Right atrium auricular region (tissue), 2 donors: ENCODE measurements at regions not wholly inside any gene's neighbourhood (a gene's known extent, or its start where the extent isn't known, plus 50 kb on each side); places are given as distances from the start of the nearest gene placed in this dataset.

ENCODE experiments used
- DNase-seq: peaks from one replicate; pipeline ENCODE4 v3.0.0-alpha.2; 2019; ENCODE audit warnings: low spot score
- H3K27ac ChIP-seq, 2 donors: fragments of 200-600 bp; sonication (generic); 1 replicate in 1 of 2; 2 replicates in 1 of 2; pipeline ENCODE4 v1.5.1; 2016 to 2019
- H3K27me3 ChIP-seq, 2 donors: fragments of 200-600 bp; sonication (generic); one replicate each; pipeline versions ENCODE4 v1.5.1 to v1.6.0; 2017 to 2019
- H3K36me3 ChIP-seq: fragments of 200-600 bp; sonication (generic); one replicate; pipeline ENCODE4 v1.5.1; 2016
- H3K4me1 ChIP-seq, 2 donors: fragments of 200-600 bp; sonication (generic); one replicate each; pipeline versions ENCODE4 v1.5.1 to v1.6.0; 2017 to 2019
- H3K4me3 ChIP-seq, 2 donors: fragments of 200-600 bp; sonication (generic); 1 replicate in 1 of 2; 2 replicates in 1 of 2; pipeline ENCODE4 v1.5.1; 2017 to 2019; ENCODE audit warnings: mild to moderate bottlenecking in 1 of 2, moderate library complexity in 1 of 2
- H3K9me3 ChIP-seq, 2 donors: fragments of 200-600 bp; sonication (generic); one replicate each; pipeline ENCODE4 v1.5.1; 2019
- CTCF ChIP-seq, 2 donors: fragments of 200-600 bp; sonication (generic); IDR thresholded peaks; one replicate each; pipeline ENCODE4 v1.5.1; 2019; ENCODE audit warnings: antibody characterized with exemption in 2 of 2

- no peak overlapping the region for H3K27ac ChIP-seq
- DNase-seq: no peak
Measured at GRCh38 chr12:88781909-88782308, 201.6 kb upstream of the KITLG start.

GRCh38 chr12:88778064-88778463, 197.8 kb upstream of the KITLG start:
- Histone ChIP-seq H3K4me3 (no peak overlapping the region), H3K27me3 (no peaks in the 10 kb centered on the region), H3K36me3 (no peaks in the 10 kb centered on the region), H3K27ac (no peak overlapping the region), H3K4me1 (no peaks in the 10 kb centered on the region), H3K9me3 (no peaks in the 10 kb centered on the region)
- no peak for DNase-seq
- TF ChIP-seq CTCF (IDR thresholded peaks at IDR 0.05): no peak

More at GRCh38 chr12:88781909-88782308, 201.6 kb upstream of the KITLG start:
- TF ChIP-seq CTCF (IDR thresholded peaks at IDR 0.05): no peak
- Histone ChIP-seq H3K9me3 (no peaks in the 10 kb centered on the region), H3K36me3 (no peaks in the 10 kb centered on the region), H3K4me3 (no peak overlapping the region), H3K27me3 (no peaks in the 10 kb centered on the region), H3K4me1 (no peaks in the 10 kb centered on the region)

DNA sequence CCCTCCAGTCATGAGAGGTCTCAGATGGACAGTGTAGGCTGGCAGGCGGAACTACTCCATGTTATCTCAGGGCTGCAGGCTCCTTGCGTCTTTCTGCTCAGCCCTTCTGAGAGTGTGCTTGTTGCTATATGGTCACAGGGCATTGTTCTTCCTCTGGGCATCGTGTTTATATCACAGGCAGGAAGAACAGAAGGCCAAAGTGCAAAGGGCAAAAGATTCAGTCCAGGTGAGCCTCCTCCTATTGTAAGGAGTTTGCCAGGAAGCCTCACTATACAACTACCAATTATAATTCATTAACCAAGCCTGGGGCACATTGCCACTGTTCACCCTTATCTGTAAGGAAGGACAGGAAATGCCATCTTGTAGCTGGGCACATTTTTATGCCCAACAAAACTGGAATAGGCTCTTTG, 195.5 kb upstream of the KITLG start:
- DNase-seq: no peak
- H3K4me1 ChIP-seq: no peaks in the 10 kb centered on the region
- no peak overlapping the region for H3K4me3 ChIP-seq
- no peaks in the 10 kb centered on the region for H3K36me3 ChIP-seq
- H3K9me3 ChIP-seq: no peaks in the 10 kb centered on the region
- H3K27ac ChIP-seq: no peak overlapping the region
- TF ChIP-seq CTCF (IDR thresholded peaks at IDR 0.05): no peak
- no peaks in the 10 kb centered on the region for H3K27me3 ChIP-seq

GRCh38 chr12:88767699-88768098, 187.4 kb upstream of the KITLG start:
- Histone ChIP-seq H3K36me3 (no peaks in the 10 kb centered on the region), H3K4me1 (no peaks in the 10 kb centered on the region), H3K9me3 (no peaks in the 10 kb centered on the region), H3K27me3 (no peaks in the 10 kb centered on the region), H3K27ac (no peak overlapping the region), H3K4me3 (no peak overlapping the region)
- no peak for TF ChIP-seq CTCF (IDR thresholded peaks at IDR 0.05)
- no peak for DNase-seq

DNA sequence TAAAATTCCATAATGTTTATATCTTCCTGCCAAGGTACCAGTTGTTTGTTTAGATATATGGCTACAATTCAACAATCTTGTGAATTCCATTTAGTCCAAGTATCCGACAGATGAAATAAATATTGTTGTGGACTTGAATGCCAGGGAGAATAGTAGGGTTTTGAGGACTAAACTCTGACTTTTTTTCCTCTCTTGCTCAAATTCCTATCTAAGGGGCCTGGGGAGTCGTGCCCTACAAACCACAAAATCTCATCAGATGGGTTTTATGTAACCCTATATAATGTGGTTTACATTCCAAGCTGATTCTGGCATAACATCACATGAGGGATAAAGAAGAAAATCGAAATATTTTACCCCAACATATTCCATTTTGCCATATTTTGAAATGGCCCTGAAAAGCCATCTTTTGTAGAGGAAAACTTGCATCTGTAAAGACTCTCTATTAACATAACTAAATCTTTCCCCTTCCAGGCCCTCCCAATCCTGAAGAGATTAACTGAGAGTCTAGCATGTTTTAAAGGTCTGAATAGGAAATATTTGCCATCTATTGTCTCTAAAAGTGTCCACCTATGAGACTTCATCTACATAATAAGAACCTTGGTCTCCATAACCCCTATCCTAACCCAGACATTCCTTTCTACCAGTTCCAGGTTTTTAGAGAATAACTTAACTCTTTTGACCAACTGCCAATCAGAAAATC, 184.7 kb upstream of the KITLG start:
- H3K27ac ChIP-seq: no peak overlapping the region
- no peak overlapping the region for H3K4me3 ChIP-seq
- H3K36me3 ChIP-seq: no peaks in the 10 kb centered on the region
- TF ChIP-seq CTCF (IDR thresholded peaks at IDR 0.05): no peak
- H3K9me3 ChIP-seq: no peaks in the 10 kb centered on the region
- no peaks in the 10 kb centered on the region for H3K4me1 ChIP-seq
- no peaks in the 10 kb centered on the region for H3K27me3 ChIP-seq
- DNase-seq: no peak

GRCh38 chr12:88763536-88764100, 183.3 kb upstream of the KITLG start:
- no peaks in the 10 kb centered on the region for H3K27me3 ChIP-seq
- DNase-seq: no peak
- H3K4me1 ChIP-seq: no peaks in the 10 kb centered on the region
- H3K27ac ChIP-seq: no peak overlapping the region
- H3K36me3 ChIP-seq: no peaks in the 10 kb centered on the region
- H3K4me3 ChIP-seq: no peak overlapping the region
- H3K9me3 ChIP-seq: no peaks in the 10 kb centered on the region
- no peak for TF ChIP-seq CTCF (IDR thresholded peaks at IDR 0.05)
